Activated naive CD8-positive, alpha-beta T cell treated with anti-CD3 and anti-CD28 coated beads, Interleukin-2, amount 10 ng/mL, durations not matched to agents 7 days and 5 days (primary cell): ENCODE measurements at regions not wholly inside any gene's neighbourhood (a gene's known extent, or its start where the extent isn't known, plus 50 kb on each side); places are given as distances from the start of the nearest gene placed in this dataset.

Experiments
- ATAC-seq: fragments of 150-1000 bp; cut with Tn5 transposase; one replicate; pipeline ENCODE4 v1.10.0; 2021; ENCODE audit warnings: low read depth, moderate library complexity
- POLR2A ChIA-PET: fragments of 350-600 bp; sonication (Branson Sonifier 250); formaldehyde crosslinking; loops from one replicate; lab custom pipeline; 2021; ENCODE audit warnings: antibody characterized with exemption; lab: Charles Lee
- DNase-seq: peaks from one replicate; pipeline ENCODE4 v3.0.0; 2021
- H3K27ac Mint-ChIP-seq: one replicate; pipeline ENCODE4 v1.8.0; 2022; ENCODE audit warnings: mild to moderate bottlenecking, mixed read lengths
- H3K27me3 Mint-ChIP-seq: one replicate; pipeline ENCODE4 v1.8.0; 2022; ENCODE audit warnings: mild to moderate bottlenecking, moderate library complexity, mixed read lengths
- H3K36me3 Mint-ChIP-seq: one replicate; pipeline ENCODE4 v1.8.0; 2021; ENCODE audit warnings: mild to moderate bottlenecking, mixed read lengths
- H3K4me1 Mint-ChIP-seq: one replicate; pipeline ENCODE4 v1.8.0; 2021; ENCODE audit warnings: mixed read lengths
- H3K4me3 Mint-ChIP-seq: one replicate; pipeline ENCODE4 v1.8.0; 2022; ENCODE audit warnings: mild to moderate bottlenecking, moderate library complexity, mixed read lengths
- H3K9me3 Mint-ChIP-seq: one replicate; pipeline ENCODE4 v1.8.0; 2021; ENCODE audit warnings: mixed read lengths

DNA sequence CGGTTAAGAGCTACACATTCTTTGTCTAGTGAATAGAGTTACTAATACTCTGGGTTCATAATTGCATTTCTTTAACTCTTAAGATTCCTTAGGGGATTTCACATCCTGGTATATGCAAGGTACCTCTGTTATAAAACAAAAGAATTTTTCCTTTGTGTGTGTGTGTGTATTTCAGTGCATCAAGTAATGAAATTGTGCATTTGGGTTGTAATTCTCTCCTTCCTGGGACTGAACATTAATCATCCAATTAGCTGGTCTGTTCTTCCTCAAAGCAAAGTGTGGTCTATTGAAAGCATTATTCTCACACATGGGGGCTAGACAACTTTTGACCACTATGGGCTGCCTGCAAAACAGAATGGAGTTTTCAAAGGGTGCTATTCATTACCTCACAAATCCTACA lies 74.0 kb downstream of the ZC3H11B start:
- POLR2A ChIA-PET, result no interaction called here
- no peak overlapping the region for H3K4me3 Mint-ChIP-seq
- H3K27me3 Mint-ChIP-seq, result no peaks in the 10 kb centered on the region
- ATAC-seq, result no peak
- no peaks in the 10 kb centered on the region for H3K36me3 Mint-ChIP-seq
- DNase-seq, result no peak
- no peaks in the 10 kb centered on the region for H3K9me3 Mint-ChIP-seq
- H3K27ac Mint-ChIP-seq, result no peak overlapping the region
- no peaks in the 10 kb centered on the region for H3K4me1 Mint-ChIP-seq

DNA sequence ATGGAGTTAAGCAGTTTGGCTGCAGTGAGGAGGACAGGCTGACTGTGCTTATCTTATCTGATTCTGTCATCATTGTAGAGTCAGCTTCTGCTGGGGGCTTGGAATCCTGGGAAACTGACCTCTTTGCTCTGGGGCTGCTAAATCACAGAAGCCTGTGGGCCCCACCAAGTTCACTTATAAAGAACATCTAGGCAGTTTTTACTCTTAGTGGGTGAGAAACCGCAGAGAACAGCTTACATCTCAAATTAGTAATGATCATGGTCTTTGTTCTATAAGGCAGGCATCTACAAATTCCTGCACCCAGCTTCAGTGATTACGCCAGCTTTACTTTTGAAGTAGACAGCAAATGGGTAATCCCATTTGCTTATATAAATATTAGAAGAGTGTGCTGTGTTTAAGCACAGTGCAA lies 75.7 kb downstream of the ZC3H11B start:
- Mint-ChIP-seq H3K36me3 (no peaks in the 10 kb centered on the region), H3K27me3 (no peaks in the 10 kb centered on the region), H3K9me3 (no peaks in the 10 kb centered on the region), H3K4me1 (no peaks in the 10 kb centered on the region), H3K4me3 (no peak overlapping the region), H3K27ac (no peak overlapping the region)
- no peak for ATAC-seq
- POLR2A ChIA-PET, result no interaction called here
- DNase-seq, result no peak

DNA sequence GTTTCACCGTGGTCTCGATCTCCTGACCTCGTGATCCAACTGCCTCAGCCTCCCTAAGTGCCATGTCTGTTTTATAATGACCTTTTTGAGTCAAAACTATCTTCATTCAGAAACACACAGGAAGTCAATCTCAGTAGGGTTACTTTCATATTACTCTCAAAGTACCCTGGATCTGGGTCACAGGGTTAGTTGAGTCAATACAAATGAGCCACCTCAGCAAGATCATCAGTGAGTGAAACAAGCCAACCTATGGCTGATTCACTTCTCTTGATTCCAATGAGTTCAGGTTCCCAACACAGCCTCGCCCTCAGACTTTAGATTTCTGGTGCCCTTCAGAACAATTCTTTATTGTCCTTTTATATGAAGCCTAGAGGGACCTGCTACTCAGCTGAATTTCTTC lies 76.9 kb downstream of the ZC3H11B start:
- H3K9me3 Mint-ChIP-seq, result no peaks in the 10 kb centered on the region
- no peak overlapping the region for H3K27ac Mint-ChIP-seq
- no peaks in the 10 kb centered on the region for H3K27me3 Mint-ChIP-seq
- POLR2A ChIA-PET, result no interaction called here
- no peaks in the 10 kb centered on the region for H3K36me3 Mint-ChIP-seq
- DNase-seq (no peak), ATAC-seq (no peak)
- no peaks in the 10 kb centered on the region for H3K4me1 Mint-ChIP-seq
- no peak overlapping the region for H3K4me3 Mint-ChIP-seq

DNA sequence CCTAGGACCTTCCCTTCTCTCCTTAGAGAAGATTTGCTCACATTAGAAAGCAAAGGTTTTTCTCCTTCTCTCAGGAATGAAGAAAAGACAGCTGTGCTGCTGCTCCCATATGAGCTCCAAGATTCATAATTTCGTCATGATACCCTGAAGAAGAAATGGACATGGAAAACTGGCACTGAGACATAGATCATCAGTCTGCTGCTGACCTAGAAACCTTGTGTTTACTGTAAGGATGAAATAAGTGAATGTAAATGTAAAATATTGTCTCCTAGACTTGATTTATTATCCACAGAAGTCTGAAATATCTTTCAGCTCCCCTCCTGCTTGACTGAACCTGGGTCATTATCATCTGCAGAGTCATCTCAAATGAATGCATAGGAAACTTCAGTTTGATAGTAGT lies 77.9 kb downstream of the ZC3H11B start:
- H3K4me3 Mint-ChIP-seq, result no peak overlapping the region
- ATAC-seq, result no peak

DNA sequence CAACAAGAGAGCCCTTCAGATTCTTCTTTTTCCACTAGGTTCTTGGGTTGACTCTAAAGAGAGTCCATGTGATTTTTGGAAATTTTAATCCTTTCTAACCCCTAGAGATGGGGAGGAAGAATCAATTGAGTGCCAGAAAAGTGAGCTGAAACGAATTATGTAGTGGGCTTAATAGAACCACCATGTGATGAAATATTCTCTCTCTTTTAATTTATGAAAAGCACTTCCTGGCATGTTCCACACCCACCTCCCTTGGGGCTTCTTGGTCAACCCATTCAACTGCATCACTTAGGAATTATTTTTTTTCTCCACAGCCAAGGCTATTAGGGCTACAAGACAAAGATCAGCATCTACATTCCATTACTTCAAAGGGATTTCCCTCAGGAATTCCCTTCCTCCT lies 79.6 kb downstream of the ZC3H11B start:
- Mint-ChIP-seq H3K4me1 (no peaks in the 10 kb centered on the region), H3K9me3 (no peaks in the 10 kb centered on the region), H3K27ac (no peak overlapping the region), H3K4me3 (no peak overlapping the region), H3K27me3 (no peaks in the 10 kb centered on the region), H3K36me3 (no peaks in the 10 kb centered on the region)
- ATAC-seq (no peak), DNase-seq (no peak)
- POLR2A ChIA-PET, result no interaction called here

More for the DNA sequence above, 77.9 kb downstream of the ZC3H11B start:
- no peak overlapping the region for H3K27ac Mint-ChIP-seq
- H3K27me3 Mint-ChIP-seq, result no peaks in the 10 kb centered on the region
- no peaks in the 10 kb centered on the region for H3K4me1 Mint-ChIP-seq
- no peak for DNase-seq
- no peaks in the 10 kb centered on the region for H3K9me3 Mint-ChIP-seq
- H3K36me3 Mint-ChIP-seq, result no peaks in the 10 kb centered on the region
- POLR2A ChIA-PET, result no interaction called here

DNA sequence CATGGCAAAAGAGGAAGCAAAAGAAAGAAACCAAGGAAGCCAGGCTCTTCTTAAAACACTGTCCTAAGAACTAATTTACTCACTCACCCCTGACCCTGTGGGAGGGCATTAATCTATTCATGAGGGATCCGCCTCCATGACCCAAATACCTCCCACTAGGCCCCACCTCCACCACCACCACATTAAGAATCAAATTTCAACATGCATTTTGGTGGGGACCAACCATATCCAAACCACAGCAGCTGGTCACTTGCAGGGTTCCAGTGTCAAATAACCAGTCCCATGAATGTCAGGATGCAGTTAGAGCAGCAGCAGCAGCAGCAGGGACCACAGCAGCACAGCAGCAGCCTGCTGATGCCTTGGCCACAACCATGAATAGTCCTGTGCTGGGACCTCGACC lies 83.8 kb downstream of the ZC3H11B start:
- ATAC-seq (no peak), DNase-seq (no peak)
- Mint-ChIP-seq H3K9me3 (no peaks in the 10 kb centered on the region), H3K4me1 (no peaks in the 10 kb centered on the region), H3K27me3 (no peaks in the 10 kb centered on the region), H3K27ac (no peak overlapping the region), H3K36me3 (no peaks in the 10 kb centered on the region), H3K4me3 (no peak overlapping the region)
- POLR2A ChIA-PET, result no interaction called here

DNA sequence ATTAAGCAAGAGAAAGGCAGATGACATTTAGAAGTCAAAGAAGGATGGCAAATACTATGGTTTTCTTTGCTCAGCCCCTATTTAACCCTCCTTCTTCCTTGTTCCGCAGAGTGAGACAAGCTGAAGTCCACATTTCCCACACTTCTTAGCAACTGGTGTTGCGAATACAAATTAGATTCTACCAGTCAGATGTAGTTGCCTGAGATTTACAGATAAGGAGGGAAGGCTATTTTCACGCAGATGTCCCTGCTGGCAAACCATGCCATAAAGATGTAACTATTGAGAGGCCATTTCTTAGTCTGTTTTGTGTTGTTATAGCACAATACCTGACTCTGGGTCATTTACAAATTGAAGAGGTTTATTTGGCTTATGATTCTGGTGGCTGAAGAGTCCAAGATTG lies 84.3 kb downstream of the ZC3H11B start:
- no peaks in the 10 kb centered on the region for H3K4me1 Mint-ChIP-seq
- DNase-seq, result no peak
- no peaks in the 10 kb centered on the region for H3K27me3 Mint-ChIP-seq
- no peak overlapping the region for H3K27ac Mint-ChIP-seq
- H3K36me3 Mint-ChIP-seq, result no peaks in the 10 kb centered on the region
- POLR2A ChIA-PET, result no interaction called here
- no peak for ATAC-seq
- H3K4me3 Mint-ChIP-seq, result no peak overlapping the region
- no peaks in the 10 kb centered on the region for H3K9me3 Mint-ChIP-seq

DNA sequence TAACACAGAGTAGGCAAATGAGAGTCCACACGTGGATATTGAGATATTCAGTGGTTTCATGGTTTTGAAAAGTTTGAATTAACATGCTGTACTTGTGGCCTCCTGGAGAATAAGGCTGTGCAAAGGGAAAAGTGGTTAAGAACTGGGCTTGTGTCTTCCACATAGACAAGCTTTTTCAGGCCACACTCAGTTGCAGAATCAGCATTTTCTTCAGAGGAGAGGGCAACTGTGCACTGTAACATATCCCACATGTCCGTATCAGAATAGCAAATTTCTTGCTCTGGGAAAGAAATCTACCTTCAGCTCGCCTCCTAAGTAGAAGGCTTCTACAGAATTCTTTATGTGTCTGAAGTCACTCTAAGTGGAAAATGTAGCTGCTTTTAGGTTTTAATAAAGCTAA lies 84.9 kb downstream of the ZC3H11B start:
- POLR2A ChIA-PET, result no interaction called here
- Mint-ChIP-seq H3K36me3 (no peaks in the 10 kb centered on the region), H3K9me3 (no peaks in the 10 kb centered on the region), H3K4me1 (no peaks in the 10 kb centered on the region), H3K27ac (no peak overlapping the region), H3K27me3 (no peaks in the 10 kb centered on the region), H3K4me3 (no peak overlapping the region)
- ATAC-seq (no peak), DNase-seq (no peak)

DNA sequence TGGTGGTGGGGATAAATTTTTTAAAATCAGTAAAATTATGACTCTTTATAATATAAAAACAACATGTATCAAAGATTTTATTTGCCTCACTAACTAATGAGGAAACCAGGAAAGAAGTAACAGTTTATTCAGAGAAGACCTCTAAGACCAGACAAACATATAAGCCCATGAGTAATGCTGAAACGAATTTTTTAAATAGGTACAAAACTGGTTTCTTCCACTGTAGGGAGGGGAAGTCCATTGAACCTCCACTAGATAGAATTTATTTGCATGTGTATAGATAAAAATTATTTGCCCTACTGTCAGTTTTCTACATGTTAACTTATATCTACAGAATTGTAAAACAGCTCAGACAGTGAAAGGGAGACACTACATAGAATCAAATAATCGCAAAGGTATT lies 86.8 kb downstream of the ZC3H11B start:
- no peaks in the 10 kb centered on the region for H3K4me1 Mint-ChIP-seq
- H3K4me3 Mint-ChIP-seq, result no peak overlapping the region
- no peaks in the 10 kb centered on the region for H3K9me3 Mint-ChIP-seq
- H3K27ac Mint-ChIP-seq, result no peak overlapping the region
- H3K27me3 Mint-ChIP-seq, result no peaks in the 10 kb centered on the region
- no peak for ATAC-seq
- no peaks in the 10 kb centered on the region for H3K36me3 Mint-ChIP-seq
- POLR2A ChIA-PET, result no interaction called here
- DNase-seq, result no peak

DNA sequence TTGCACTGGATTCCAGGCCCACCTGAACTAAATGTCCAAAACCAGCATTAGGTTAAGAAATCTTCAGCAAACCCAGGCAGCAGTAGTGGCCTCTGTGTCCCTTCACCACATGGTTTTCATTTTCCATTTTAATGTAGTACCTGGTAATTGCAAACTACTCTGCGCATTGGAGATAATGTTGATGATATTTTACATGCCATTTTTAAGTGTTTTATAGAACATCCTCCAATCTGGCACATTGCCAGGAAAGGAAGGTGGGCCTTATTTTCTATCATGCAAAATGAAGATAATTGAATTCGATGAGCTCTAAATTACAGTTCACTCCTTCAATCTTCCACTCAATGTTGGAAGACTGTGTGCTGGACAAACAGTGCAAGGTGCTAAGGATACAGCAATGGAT lies 89.5 kb downstream of the ZC3H11B start:
- Mint-ChIP-seq H3K4me1 (no peaks in the 10 kb centered on the region), H3K9me3 (no peaks in the 10 kb centered on the region), H3K27me3 (no peaks in the 10 kb centered on the region), H3K36me3 (no peaks in the 10 kb centered on the region), H3K27ac (no peak overlapping the region), H3K4me3 (no peak overlapping the region)
- no peak for ATAC-seq
- POLR2A ChIA-PET, result no interaction called here
- DNase-seq, result no peak

DNA sequence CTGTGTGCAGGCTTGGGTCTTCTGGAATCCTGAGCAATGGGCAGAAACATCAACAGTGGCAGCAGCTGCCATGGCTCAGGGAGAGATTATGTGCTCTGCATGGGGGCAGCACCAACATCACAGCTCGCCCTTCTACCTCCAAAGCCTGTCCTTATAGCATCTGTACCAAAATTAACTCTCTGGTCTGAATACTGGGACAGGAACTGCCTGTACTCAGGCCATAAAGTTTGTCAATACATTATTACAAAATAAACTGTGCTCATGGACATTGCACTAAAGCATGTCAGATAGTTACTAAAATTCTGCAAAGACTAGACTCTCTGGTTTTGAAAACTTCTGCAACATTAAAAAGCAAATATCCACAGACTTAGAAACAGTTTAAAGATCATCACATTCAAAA lies 91.6 kb downstream of the ZC3H11B start:
- no peaks in the 10 kb centered on the region for H3K9me3 Mint-ChIP-seq
- DNase-seq (no peak), ATAC-seq (no peak)
- POLR2A ChIA-PET, result no interaction called here
- H3K27ac Mint-ChIP-seq, result no peak overlapping the region
- H3K4me3 Mint-ChIP-seq, result no peak overlapping the region
- no peaks in the 10 kb centered on the region for H3K27me3 Mint-ChIP-seq
- no peaks in the 10 kb centered on the region for H3K36me3 Mint-ChIP-seq
- no peaks in the 10 kb centered on the region for H3K4me1 Mint-ChIP-seq

DNA sequence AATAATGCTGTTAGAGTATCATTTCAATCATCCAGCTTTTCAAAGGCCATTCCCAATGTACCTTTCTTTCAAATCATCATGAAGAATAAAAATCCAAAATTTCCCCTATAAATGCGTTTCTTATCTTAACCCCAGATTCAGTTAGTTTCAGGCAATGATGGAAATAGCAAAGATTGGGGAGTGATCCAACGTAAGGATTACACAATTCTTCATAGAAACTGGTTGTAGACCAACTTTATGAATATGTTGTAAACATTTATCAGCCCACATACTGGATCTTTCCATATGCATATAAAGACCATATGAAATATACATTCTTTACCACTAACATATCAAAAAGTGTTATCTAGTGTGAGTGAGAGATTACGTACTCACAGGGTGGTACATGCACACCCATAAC lies 92.7 kb downstream of the ZC3H11B start:
- H3K27ac Mint-ChIP-seq, result no peak overlapping the region
- H3K4me1 Mint-ChIP-seq, result no peaks in the 10 kb centered on the region
- no peak for DNase-seq
- no peak overlapping the region for H3K4me3 Mint-ChIP-seq
- no peak for ATAC-seq
- POLR2A ChIA-PET, result no interaction called here
- H3K9me3 Mint-ChIP-seq, result peaks cover 2% of the 10 kb centered on the region
- no peaks in the 10 kb centered on the region for H3K27me3 Mint-ChIP-seq
- H3K36me3 Mint-ChIP-seq, result no peaks in the 10 kb centered on the region

DNA sequence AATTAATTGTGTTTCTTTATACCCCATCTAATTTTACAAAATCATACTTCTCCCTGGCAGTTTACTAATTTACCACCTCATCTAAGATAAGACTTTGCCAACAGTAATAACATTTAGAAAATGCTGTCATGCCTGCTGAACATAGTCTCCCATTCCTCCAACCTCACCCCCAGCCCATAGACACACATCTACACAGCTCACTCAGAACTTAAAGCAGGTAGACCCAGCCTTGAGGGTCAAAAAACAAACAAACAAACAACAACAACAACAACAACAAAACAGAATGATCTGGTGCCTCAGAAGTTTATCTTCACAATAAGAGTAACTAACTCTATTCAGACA lies 94.0 kb downstream of the ZC3H11B start:
- H3K27me3 Mint-ChIP-seq, result no peaks in the 10 kb centered on the region
- peaks cover 2% of the 10 kb centered on the region for H3K9me3 Mint-ChIP-seq
- H3K36me3 Mint-ChIP-seq, result no peaks in the 10 kb centered on the region
- H3K4me1 Mint-ChIP-seq, result no peaks in the 10 kb centered on the region
- H3K4me3 Mint-ChIP-seq, result no peak overlapping the region
- H3K27ac Mint-ChIP-seq, result no peak overlapping the region
- POLR2A ChIA-PET, result no interaction called here
- ATAC-seq, result no peak
- DNase-seq, result no peak

DNA sequence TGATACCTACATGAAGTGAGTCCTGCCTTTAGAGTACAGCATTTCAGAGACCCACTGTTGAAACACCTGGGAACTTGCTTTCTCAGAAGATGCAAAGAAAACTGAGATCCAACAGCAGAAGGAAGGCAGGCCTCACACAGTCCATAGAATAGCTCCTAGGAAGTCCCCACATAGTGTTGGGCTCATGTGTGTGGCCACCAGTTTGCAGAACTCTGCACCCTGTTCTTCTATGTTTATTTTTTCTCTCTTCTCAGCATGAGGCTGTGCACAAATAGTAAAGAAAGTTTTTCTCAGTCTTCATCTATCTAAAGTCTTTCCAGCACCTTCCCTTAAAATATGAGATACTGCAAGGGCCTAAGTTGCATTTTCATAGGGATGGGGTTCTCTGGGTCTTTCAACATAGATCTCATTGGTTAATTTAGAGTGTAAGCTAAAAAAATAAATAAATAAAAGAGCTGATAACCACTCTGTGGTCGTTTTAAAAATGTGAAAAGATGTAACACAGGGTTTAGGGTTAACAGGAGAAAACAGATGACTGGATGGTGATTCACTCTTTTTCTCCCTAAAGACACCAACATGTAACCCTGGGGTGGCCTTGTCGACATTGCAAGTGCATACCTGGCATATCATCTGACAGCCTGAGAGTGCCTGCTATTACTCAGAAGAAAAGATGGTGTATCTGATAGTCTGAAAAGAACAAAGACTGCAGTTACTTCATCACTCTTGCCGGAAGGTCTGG lies 94.6 kb downstream of the ZC3H11B start:
- Mint-ChIP-seq H3K9me3 (peaks cover 2% of the 10 kb centered on the region), H3K27me3 (no peaks in the 10 kb centered on the region), H3K4me1 (no peaks in the 10 kb centered on the region), H3K27ac (no peak overlapping the region), H3K4me3 (no peak overlapping the region), H3K36me3 (no peaks in the 10 kb centered on the region)
- ATAC-seq (no peak), DNase-seq (no peak)
- POLR2A ChIA-PET, result no interaction called here

DNA sequence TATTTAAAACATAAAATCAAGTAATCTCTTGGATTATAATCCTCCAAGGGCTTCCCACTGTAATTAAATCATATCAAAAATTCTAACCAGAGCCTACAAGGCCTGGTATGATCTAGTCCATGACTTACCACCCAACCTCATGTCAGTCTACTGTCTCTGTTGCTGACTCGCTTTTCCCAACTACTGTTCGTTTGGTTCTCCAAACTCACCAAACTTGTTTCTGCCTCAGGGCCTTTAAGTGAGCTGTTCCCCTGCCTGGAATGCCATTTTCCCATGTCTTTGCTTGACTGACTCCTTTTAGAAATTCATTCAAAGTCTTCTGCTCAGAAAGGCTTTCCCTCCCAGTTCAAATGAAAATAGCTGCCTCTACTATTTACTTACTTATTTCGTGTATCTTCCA lies 95.9 kb downstream of the ZC3H11B start:
- Mint-ChIP-seq H3K9me3 (peaks cover 2% of the 10 kb centered on the region), H3K27me3 (no peaks in the 10 kb centered on the region), H3K4me3 (no peak overlapping the region), H3K4me1 (no peaks in the 10 kb centered on the region), H3K36me3 (no peaks in the 10 kb centered on the region), H3K27ac (no peak overlapping the region)
- no peak for ATAC-seq
- no peak for DNase-seq
- POLR2A ChIA-PET, result no interaction called here
